Loucy (cell line): ENCODE measurements at regions not wholly inside any gene's neighbourhood (a gene's known extent, or its start where the extent isn't known, plus 50 kb on each side); places are given as distances from the start of the nearest gene placed in this dataset.

Source experiments
- H2AFZ ChIP-seq: fragments of 200-600 bp; sonication (generic); 2 replicates; pipeline ENCODE4 v1.6.0; 2016; ENCODE audit warnings: antibody characterized with exemption, mild to moderate bottlenecking, low read length, moderate library complexity
- H3F3A ChIP-seq: fragments of 200-600 bp; 2 replicates; pipeline ENCODE4 v1.6.0; 2016; ENCODE audit warnings: antibody characterized with exemption, low read depth, mild to moderate bottlenecking
- H3K27me3 ChIP-seq: fragments of 200-600 bp; sonication (generic); 2 replicates; pipeline ENCODE4 v1.6.1; 2014; ENCODE audit warnings: low read length, mild to moderate bottlenecking; ENCODE audit not compliant: insufficient read depth, poor library complexity, severe bottlenecking
- H3K36me3 ChIP-seq: fragments of 200-600 bp; sonication (generic); 2 replicates; pipeline ENCODE4 v1.6.1; 2016; ENCODE audit warnings: low read length; ENCODE audit not compliant: insufficient read depth
- H3K4me1 ChIP-seq: fragments of 200-600 bp; sonication (generic); 2 replicates; pipeline ENCODE4 v1.5.1; 2014; ENCODE audit warnings: low read length, mild to moderate bottlenecking; ENCODE audit not compliant: insufficient read depth, poor library complexity, severe bottlenecking
- H3K4me2 ChIP-seq: fragments of 200-600 bp; sonication (generic); 2 replicates; pipeline ENCODE4 v1.6.0; 2014; ENCODE audit warnings: antibody characterized with exemption, low read length, low read depth, mild to moderate bottlenecking; ENCODE audit not compliant: poor library complexity, severe bottlenecking
- H3K4me3 ChIP-seq: fragments of 200-600 bp; sonication (generic); 2 replicates; pipeline ENCODE4 v1.5.1; 2014; ENCODE audit warnings: low read length, mild to moderate bottlenecking, mixed read lengths; ENCODE audit not compliant: poor library complexity, severe bottlenecking
- H3K79me2 ChIP-seq: fragments of 200-600 bp; sonication (generic); 2 replicates; pipeline ENCODE4 v1.6.1; 2014; ENCODE audit warnings: low read length; ENCODE audit not compliant: insufficient read depth
- H3K9ac ChIP-seq: fragments of 200-600 bp; sonication (generic); 2 replicates; pipeline ENCODE4 v1.6.0; 2014; ENCODE audit warnings: mild to moderate bottlenecking, low read depth, low read length, moderate library complexity; ENCODE audit not compliant: poor library complexity, severe bottlenecking
- H3K9me2 ChIP-seq: fragments of 200-600 bp; sonication (generic); replicated peaks from 2 replicates; pipeline ENCODE4 v1.6.1; 2016; ENCODE audit warnings: low read depth, low read length, mixed read lengths
- H3K9me3 ChIP-seq: fragments of 200-600 bp; sonication (generic); 2 replicates; pipeline ENCODE4 v1.6.1; 2014; ENCODE audit warnings: mild to moderate bottlenecking, antibody characterized with exemption, low read length, low read depth; ENCODE audit not compliant: insufficient read depth
- H4K20me1 ChIP-seq: fragments of 200-600 bp; sonication (generic); 2 replicates; pipeline ENCODE4 v1.6.0; 2014; ENCODE audit warnings: antibody characterized with exemption, low read length, mild to moderate bottlenecking; ENCODE audit not compliant: insufficient read depth, poor library complexity, severe bottlenecking
- EZH2phosphoT487 ChIP-seq: fragments of 200-600 bp; IDR thresholded peaks from 2 replicates; pipeline ENCODE4 v1.6.1; 2018; ENCODE audit warnings: antibody characterized with exemption, mild to moderate bottlenecking, moderate library complexity, borderline replicate concordance
- TF ChIP-seq, protein P1 (sequence below): fragments of 200-600 bp; sonication (generic); conservative IDR thresholded peaks from 2 replicates; pipeline ENCODE4 v1.5.1; 2014; ENCODE audit warnings: mild to moderate bottlenecking, antibody characterized with exemption, low read length

DNA sequence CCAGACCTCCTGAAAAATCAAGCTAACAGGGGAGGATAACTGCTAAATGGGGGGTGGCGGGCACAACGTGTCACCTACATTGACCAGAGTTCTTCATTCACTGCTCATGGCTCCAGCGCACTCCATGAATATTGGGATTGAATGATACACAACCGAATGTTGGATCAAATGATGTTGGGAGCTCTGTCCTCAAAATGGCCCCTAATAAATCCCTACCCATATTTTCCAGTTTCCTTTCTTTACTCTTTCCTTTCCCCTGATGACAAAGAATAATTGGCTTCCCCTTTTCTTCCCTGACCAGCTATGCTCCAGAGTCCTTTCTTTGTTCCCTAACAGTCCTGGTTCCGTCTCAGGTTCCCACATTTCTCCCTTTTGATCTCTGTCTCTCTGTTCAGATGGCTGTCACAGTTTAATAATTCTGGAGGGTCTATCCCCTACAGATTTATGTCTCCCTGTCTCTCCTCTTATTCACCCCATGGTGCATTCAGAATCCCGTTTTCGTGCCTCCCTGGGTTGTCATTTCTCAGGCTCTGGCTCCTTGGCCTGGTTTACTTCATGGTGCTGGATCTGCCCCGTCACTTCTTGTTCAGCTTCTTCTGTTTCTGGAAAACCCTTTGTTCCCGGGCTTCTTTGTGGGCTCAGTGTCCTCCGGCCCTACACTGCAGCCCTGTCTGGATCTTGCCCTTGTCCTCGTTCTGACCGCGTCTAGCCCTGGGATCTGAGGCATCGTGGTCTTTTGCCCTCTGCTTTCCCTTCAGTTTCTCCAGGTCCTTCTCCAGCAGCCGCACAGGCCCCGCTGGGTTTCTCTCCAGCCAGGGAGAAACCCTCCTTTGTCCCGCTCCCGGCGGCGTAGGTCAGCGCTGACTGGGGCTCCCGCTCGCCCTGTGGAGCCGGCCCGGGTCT lies 78.3 kb downstream of the NDUFS5 start:
- Histone ChIP-seq H3K27me3 (no peaks in the 10 kb centered on the region), H3K9me3 (no peaks in the 10 kb centered on the region), H3K4me3 (peak overlapping the region; percentile 94), H3F3A (peaks cover 13% of the 10 kb centered on the region; the same call in 1 of the 2 replicates), H3K9me2 (no peaks in the 10 kb centered on the region), H3K36me3 (no peaks in the 10 kb centered on the region), H3K9ac (no peak overlapping the region), H3K79me2 (peaks cover 38% of the 10 kb centered on the region), H4K20me1 (peaks cover 18% of the 10 kb centered on the region), H2AFZ (peak overlapping the region; percentile 28), H3K4me1 (peaks cover 49% of the 10 kb centered on the region), H3K4me2 (peak overlapping the region; percentile 76)
- TF ChIP-seq EZH2phosphoT487: no peak
- TF ChIP-seq, protein P1, sequence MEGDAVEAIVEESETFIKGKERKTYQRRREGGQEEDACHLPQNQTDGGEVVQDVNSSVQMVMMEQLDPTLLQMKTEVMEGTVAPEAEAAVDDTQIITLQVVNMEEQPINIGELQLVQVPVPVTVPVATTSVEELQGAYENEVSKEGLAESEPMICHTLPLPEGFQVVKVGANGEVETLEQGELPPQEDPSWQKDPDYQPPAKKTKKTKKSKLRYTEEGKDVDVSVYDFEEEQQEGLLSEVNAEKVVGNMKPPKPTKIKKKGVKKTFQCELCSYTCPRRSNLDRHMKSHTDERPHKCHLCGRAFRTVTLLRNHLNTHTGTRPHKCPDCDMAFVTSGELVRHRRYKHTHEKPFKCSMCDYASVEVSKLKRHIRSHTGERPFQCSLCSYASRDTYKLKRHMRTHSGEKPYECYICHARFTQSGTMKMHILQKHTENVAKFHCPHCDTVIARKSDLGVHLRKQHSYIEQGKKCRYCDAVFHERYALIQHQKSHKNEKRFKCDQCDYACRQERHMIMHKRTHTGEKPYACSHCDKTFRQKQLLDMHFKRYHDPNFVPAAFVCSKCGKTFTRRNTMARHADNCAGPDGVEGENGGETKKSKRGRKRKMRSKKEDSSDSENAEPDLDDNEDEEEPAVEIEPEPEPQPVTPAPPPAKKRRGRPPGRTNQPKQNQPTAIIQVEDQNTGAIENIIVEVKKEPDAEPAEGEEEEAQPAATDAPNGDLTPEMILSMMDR: no peak

DNA sequence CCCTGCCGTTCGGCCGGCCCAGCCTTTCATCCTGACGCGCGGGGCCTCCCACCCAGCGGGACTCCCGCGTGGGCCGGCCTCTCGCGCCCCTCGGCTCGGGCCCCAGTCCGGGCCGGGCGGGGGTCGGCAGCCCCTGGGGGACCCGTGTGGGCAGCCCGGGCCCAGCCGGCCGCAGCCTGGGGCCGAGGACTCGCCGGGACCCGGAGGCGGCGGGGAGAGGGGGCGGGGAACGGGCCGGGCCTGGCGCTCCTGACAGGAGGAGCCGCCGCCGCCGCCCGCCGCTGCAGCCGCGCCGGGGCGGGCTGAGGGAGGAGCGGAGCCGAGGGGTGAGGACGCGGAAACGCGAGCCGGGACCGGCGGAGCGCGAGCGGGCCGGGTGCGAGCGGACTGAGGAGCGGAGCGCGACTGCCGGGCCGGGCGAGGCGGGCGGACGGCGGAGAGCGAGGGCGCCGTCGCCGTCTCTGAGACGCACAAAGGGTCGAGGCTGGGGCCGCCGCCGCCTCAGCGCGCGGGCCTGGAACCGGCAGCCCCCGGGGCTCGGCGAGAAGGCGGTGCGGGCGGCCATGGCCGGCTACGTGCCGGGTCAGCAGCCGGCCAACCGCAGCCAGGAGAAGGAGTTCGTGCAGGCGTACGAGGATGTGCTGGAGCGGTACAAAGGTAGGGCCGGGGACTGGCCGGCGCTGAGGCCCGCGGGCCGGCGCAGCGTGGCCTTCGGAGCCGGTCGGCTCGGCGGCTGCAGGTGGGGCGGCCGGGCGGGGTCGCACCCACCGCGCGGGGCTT lies 79.1 kb downstream of the NDUFS5 start:
- TF ChIP-seq, protein P1: no peak
- no peak for TF ChIP-seq EZH2phosphoT487
- Histone ChIP-seq H3K9ac (peak overlapping the region; percentile 78), H3F3A (peaks cover 13% of the 10 kb centered on the region; the same call in 1 of the 2 replicates), H3K9me2 (no peaks in the 10 kb centered on the region), H2AFZ (peak overlapping the region; percentile 85), H3K4me1 (peaks cover 49% of the 10 kb centered on the region), H3K36me3 (no peaks in the 10 kb centered on the region), H3K4me3 (peak overlapping the region; percentile 94), H3K27me3 (no peaks in the 10 kb centered on the region), H3K4me2 (peak overlapping the region; percentile 80), H3K9me3 (no peaks in the 10 kb centered on the region), H3K79me2 (peaks cover 45% of the 10 kb centered on the region), H4K20me1 (peaks cover 18% of the 10 kb centered on the region)

DNA sequence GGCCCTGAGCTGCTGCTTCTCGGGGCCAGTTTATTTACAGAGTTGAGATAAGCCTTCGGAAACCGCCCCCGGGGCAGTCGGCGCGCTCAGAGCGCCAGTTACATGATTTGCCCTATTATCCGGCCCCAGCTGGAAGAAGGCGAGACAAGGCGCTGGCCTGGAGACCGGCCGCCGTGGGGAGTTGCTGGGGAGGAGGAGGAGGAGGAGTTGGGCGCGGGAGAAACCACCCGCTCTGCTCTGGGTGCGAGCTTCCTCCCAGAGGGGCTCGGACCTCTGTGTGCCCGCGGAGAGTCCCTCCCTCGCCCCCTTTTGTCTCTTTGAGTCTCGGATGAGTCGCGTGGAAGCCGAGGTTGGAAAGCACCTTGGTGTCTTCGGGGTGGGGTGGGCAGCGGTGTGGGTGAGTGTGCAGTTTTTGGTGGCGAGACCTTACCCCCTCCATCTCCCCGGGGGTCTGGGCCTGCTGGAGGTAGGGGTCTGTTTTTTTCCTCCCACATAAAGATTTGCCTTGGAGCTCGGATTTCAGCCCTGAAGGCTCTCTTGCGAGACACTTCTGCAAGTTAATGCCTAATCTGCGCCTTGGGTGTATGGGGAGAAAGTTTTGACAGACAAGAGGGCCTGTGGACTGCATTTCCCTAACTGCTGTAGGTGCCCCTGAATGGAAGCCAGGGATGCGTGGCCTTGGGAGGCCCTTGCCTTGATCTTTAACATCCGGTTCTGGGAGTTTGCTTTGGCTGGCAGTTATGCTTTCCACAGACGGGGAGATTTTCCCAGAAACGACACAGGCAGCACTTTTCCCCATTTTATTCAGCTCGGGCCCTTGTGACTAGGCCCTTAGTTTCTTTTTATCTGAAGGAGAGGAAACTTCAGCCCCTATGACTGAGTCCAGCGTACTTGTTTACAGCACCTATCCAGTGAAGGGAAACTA lies 80.0 kb downstream of the NDUFS5 start:
- Histone ChIP-seq H3K27me3 (no peaks in the 10 kb centered on the region), H3K9ac (peak overlapping the region; percentile 78), H3K4me1 (peaks cover 49% of the 10 kb centered on the region), H3K36me3 (no peaks in the 10 kb centered on the region), H3F3A (peaks cover 13% of the 10 kb centered on the region; the same call in 1 of the 2 replicates), H3K4me3 (peak overlapping the region; percentile 94), H3K9me2 (no peaks in the 10 kb centered on the region), H2AFZ (peak overlapping the region; percentile 85), H3K79me2 (peaks cover 54% of the 10 kb centered on the region), H3K4me2 (peak overlapping the region; percentile 80), H4K20me1 (peaks cover 18% of the 10 kb centered on the region), H3K9me3 (no peaks in the 10 kb centered on the region)
- TF ChIP-seq EZH2phosphoT487: no peak
- TF ChIP-seq, protein P1: no peak
